Sigmoid colon (tissue), 6 donors: ENCODE measurements at regions not wholly inside any gene's neighbourhood (a gene's known extent, or its start where the extent isn't known, plus 50 kb on each side); places are given as distances from the start of the nearest gene placed in this dataset.

ENCODE experiments used
- DNase-seq: peaks from one replicate; pipeline ENCODE4 v3.0.0-alpha.2; 2019
- H3K27ac ChIP-seq, 4 donors: fragments of 200-600 bp; sonication (generic); one replicate each; pipeline ENCODE4 v1.5.1; 2016 to 2019; ENCODE audit warnings: mild to moderate bottlenecking in 1 of 4
- H3K27me3 ChIP-seq, 3 donors: fragments of 200-600 bp; sonication (generic); one replicate each; pipeline ENCODE4 v1.5.1; 2019; ENCODE audit warnings: mild to moderate bottlenecking in 1 of 3
- H3K36me3 ChIP-seq, 4 donors: fragments of 200-600 bp; sonication (generic); one replicate each; pipeline ENCODE4 v1.5.1; 2016 to 2019
- H3K4me1 ChIP-seq, 4 donors: fragments of 200-600 bp; sonication (generic); one replicate each; pipeline ENCODE4 v1.5.1; 2017 to 2019
- H3K4me3 ChIP-seq, 4 donors: fragments of 200-600 bp; sonication (generic); one replicate each; pipeline ENCODE4 v1.5.1; 2017 to 2019; ENCODE audit warnings: mild to moderate bottlenecking in 2 of 4, moderate library complexity in 1 of 4
- H3K9me3 ChIP-seq, 4 donors: fragments of 200-600 bp in 3 of 4; sonication (generic) in 3 of 4; one replicate each; pipeline versions ENCODE4 v1.5.1 to v1.6.1; 2013 to 2019
- EP300 ChIP-seq, 4 donors: sonication (generic); formaldehyde crosslinking; IDR thresholded peaks; one replicate each; pipeline ENCODE4 v1.6.1; 2017; ENCODE audit warnings: antibody characterized with exemption in 4 of 4
- POLR2A ChIP-seq, 2 donors: fragments of 450-650 bp; IDR thresholded peaks; one replicate each; pipeline ENCODE4 v1.6.1; 2016; ENCODE audit warnings: antibody characterized with exemption in 2 of 2, mild to moderate bottlenecking in 2 of 2, moderate library complexity in 2 of 2
- POLR2AphosphoS5 ChIP-seq, 4 donors: sonication (generic); formaldehyde crosslinking; IDR thresholded peaks; one replicate each; pipeline ENCODE4 v1.6.1; 2017; ENCODE audit warnings: antibody characterized with exemption in 4 of 4
- WGBS, 2 donors: extraction: QIAGEN DNeasy Blood & Tissue Kit; methylation state at CpG; one replicate each; pipeline ENCODE4 v1.1.7; 2013; 5-methylcytosine and 5-hydroxymethylcytosine counted together
- intact Hi-C: fragments of 100-400 bp; cut with DNase I; formaldehyde crosslinking; loops from one replicate; pipeline ENCODE4 v1.15.1; 2023
- TF ChIP-seq, protein P1 (sequence below), 4 experiments: fragments of 450-650 bp in 3 of 4; fragments of 200-600 bp in 1 of 4; IDR thresholded peaks; one replicate each; pipeline ENCODE4 v1.5.1; 2016 to 2019; ENCODE audit warnings: antibody characterized with exemption in 4 of 4, mild to moderate bottlenecking in 3 of 4, moderate library complexity in 2 of 4
- donor health status: healthy with polysubstance abuse.
- donor health status: healthy.

DNA sequence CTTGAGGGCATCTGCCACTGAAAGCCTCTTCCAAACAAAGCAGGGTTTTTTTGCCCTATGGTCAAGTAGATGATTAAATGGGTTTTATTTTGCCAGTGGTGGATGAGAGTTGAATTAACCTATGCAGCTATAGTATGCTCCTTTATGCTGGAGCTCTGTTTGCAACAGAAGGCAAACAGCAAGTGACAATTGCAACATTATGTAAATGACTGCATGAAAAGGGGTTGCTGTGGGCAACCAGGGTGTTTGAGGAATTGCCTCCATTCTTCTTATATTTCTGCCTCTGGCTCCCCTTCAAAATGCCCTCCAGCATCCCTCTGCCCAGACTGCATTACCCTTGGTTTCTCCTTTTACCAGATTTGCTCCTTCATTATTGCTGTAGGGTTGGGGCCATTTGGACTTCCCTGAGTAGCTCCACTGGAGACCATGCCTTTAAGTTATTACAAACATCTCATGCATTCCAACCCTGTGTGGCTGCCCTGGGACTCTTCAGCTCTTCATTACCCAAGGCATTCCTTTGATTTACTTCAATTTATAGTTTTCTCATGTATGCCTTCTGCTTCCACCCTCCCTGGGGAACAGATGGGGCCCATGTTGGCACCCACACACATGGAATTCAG is 398.4 kb downstream of the PRDM2 start:
- no peak for DNase-seq
- Histone ChIP-seq H3K4me3 (no peak overlapping the region), H3K36me3 (no peaks in the 10 kb centered on the region), H3K9me3 (no peaks in the 10 kb centered on the region), H3K27me3 (no peaks in the 10 kb centered on the region), H3K27ac (no peak overlapping the region), H3K4me1 (no peaks in the 10 kb centered on the region)
- TF ChIP-seq, protein P1, sequence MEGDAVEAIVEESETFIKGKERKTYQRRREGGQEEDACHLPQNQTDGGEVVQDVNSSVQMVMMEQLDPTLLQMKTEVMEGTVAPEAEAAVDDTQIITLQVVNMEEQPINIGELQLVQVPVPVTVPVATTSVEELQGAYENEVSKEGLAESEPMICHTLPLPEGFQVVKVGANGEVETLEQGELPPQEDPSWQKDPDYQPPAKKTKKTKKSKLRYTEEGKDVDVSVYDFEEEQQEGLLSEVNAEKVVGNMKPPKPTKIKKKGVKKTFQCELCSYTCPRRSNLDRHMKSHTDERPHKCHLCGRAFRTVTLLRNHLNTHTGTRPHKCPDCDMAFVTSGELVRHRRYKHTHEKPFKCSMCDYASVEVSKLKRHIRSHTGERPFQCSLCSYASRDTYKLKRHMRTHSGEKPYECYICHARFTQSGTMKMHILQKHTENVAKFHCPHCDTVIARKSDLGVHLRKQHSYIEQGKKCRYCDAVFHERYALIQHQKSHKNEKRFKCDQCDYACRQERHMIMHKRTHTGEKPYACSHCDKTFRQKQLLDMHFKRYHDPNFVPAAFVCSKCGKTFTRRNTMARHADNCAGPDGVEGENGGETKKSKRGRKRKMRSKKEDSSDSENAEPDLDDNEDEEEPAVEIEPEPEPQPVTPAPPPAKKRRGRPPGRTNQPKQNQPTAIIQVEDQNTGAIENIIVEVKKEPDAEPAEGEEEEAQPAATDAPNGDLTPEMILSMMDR (IDR thresholded peaks at IDR 0.05) = no peak
- no peak for TF ChIP-seq POLR2A (IDR thresholded peaks at IDR 0.05)
- no peak for TF ChIP-seq EP300 (IDR thresholded peaks at IDR 0.05)
- no peak for TF ChIP-seq POLR2AphosphoS5 (IDR thresholded peaks at IDR 0.05)
- intact Hi-C loops = no loop called here

GRCh38 chr1:14100444-14100843 is 400.5 kb downstream of the PRDM2 start:
- Histone ChIP-seq H3K27ac (no peak overlapping the region), H3K27me3 (no peaks in the 10 kb centered on the region), H3K4me3 (no peak overlapping the region), H3K4me1 (no peaks in the 10 kb centered on the region), H3K36me3 (no peaks in the 10 kb centered on the region), H3K9me3 (no peaks in the 10 kb centered on the region)
- TF ChIP-seq, protein P1 (IDR thresholded peaks at IDR 0.05) = no peak
- TF ChIP-seq POLR2A (IDR thresholded peaks at IDR 0.05) = no peak
- no peak for TF ChIP-seq POLR2AphosphoS5 (IDR thresholded peaks at IDR 0.05)
- no peak for TF ChIP-seq EP300 (IDR thresholded peaks at IDR 0.05)
- 87 to 91% methylated on average over 1 of the region's 1 CpG for whole genome bisulfite sequencing, 2 donors
- intact Hi-C loops = no loop called here
- no peak for DNase-seq

DNA sequence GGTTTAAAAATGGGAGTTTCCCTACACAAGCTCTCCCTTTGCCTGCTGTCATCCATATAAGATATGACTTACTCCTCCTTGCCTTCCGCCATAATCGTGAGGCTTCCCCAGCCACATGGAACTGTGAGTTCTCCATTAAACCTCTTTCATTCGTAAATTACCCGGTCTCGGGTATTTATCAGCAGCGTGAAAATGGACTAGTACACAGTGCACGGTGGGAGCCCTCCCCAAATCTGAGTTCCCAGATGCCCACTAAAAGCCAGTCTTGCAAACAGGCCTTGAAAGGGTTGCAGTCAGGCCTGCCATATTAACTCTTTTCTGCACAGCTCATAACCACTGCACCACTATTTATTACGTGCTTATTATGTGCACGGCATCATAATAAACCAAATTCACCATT is 400.9 kb downstream of the PRDM2 start:
- intact Hi-C loops = no loop called here
- WGBS, 2 donors = 86 to 92% methylated on average over 9 of the region's 9 CpGs
- no peak for DNase-seq
- no peak overlapping the region for H3K4me3 ChIP-seq
- no peaks in the 10 kb centered on the region for H3K36me3 ChIP-seq
- no peaks in the 10 kb centered on the region for H3K27me3 ChIP-seq
- no peak overlapping the region for H3K27ac ChIP-seq
- H3K9me3 ChIP-seq = no peaks in the 10 kb centered on the region
- TF ChIP-seq POLR2A (IDR thresholded peaks at IDR 0.05) = no peak
- TF ChIP-seq EP300 (IDR thresholded peaks at IDR 0.05) = no peak
- TF ChIP-seq, protein P1 (IDR thresholded peaks at IDR 0.05) = no peak
- TF ChIP-seq POLR2AphosphoS5 (IDR thresholded peaks at IDR 0.05) = no peak
- no peaks in the 10 kb centered on the region for H3K4me1 ChIP-seq

DNA sequence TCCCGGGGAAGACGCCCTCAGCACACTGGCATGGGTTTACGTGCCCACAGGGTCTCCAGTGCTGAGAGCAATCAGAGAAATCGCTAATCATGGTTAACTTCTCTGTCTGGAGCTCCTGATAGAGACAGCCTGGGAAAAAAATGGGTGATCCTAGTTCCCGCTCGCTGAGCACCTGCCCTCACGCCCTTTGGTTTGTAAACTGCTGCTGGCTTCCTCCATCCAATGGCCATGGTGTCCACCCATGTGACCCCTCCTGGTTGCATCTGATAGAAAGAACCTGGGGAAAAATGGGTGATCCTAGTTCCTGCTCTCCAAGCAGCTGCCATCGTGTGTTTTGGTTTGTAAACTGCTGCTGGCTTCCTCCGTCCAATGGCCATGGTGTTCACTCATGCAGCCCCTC is 402.2 kb downstream of the PRDM2 start:
- WGBS, 2 donors = 85 to 94% methylated on average over 9 of the region's 9 CpGs
- H3K4me3 ChIP-seq = no peak overlapping the region
- intact Hi-C loops = no loop called here
- TF ChIP-seq, protein P1 (IDR thresholded peaks at IDR 0.05) = no peak
- TF ChIP-seq POLR2AphosphoS5 (IDR thresholded peaks at IDR 0.05) (no peak), EP300 (IDR thresholded peaks at IDR 0.05) (no peak), POLR2A (IDR thresholded peaks at IDR 0.05) (no peak)
- H3K27me3 ChIP-seq = no peaks in the 10 kb centered on the region
- no peaks in the 10 kb centered on the region for H3K9me3 ChIP-seq
- no peaks in the 10 kb centered on the region for H3K36me3 ChIP-seq
- H3K4me1 ChIP-seq = no peaks in the 10 kb centered on the region
- no peak for DNase-seq
- no peak overlapping the region for H3K27ac ChIP-seq

DNA sequence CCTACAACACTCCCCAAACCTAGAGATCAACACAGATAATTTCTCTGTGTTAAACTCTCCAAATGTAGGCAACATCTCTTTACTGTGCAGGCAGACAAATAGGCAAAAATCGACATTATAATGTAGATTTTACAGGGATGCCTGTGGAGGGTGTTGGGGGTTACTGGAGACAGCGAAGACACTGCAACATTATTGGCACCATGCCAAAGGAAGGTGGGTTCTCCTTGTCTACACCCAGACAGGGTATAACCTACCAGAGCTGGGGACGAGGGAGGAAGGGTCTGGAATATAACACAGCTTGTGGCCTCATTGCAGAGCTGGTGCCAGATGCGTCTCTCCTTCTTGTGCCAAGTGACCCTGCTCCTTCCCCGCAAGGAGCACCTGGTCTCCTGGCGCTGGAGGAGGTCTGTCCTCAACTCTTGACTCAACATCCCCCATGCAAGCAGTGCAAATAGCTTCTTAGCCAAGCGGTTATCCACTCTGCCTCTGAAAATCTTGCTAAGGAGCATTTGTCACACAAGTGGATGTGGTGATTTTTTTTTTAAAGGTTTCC is 404.0 kb downstream of the PRDM2 start:
- TF ChIP-seq EP300 (IDR thresholded peaks at IDR 0.05) (no peak), POLR2A (IDR thresholded peaks at IDR 0.05) (no peak), POLR2AphosphoS5 (IDR thresholded peaks at IDR 0.05) (no peak)
- TF ChIP-seq, protein P1 (IDR thresholded peaks at IDR 0.05) = no peak
- DNase-seq = no peak
- WGBS, 2 donors = 87 to 93% methylated on average over 7 of the region's 7 CpGs
- intact Hi-C loops = no loop called here
- H3K27me3 ChIP-seq = no peaks in the 10 kb centered on the region
- H3K4me3 ChIP-seq = no peak overlapping the region
- peaks cover 0 to 4% (median 0%) of the 10 kb centered on the region in 4 donors for H3K4me1 ChIP-seq
- H3K9me3 ChIP-seq = no peaks in the 10 kb centered on the region
- no peaks in the 10 kb centered on the region for H3K36me3 ChIP-seq
- no peak overlapping the region for H3K27ac ChIP-seq
